Right lobe of liver (tissue), 6 donors: ENCODE measurements at regions not wholly inside any gene's neighbourhood (a gene's known extent, or its start where the extent isn't known, plus 50 kb on each side); places are given as distances from the start of the nearest gene placed in this dataset.

ENCODE experiments used
- ATAC-seq, 4 donors: fragments of 200-7000 bp; cut with Tn5 transposase; one replicate each; pipeline ENCODE4 v1.9.1; 2020; ENCODE audit warnings: mild to moderate bottlenecking in 4 of 4, moderate library complexity in 4 of 4
- DNase-seq, 3 donors: peaks; one replicate each; pipeline ENCODE4 v3.0.0-alpha.2; 2020
- H3K27ac ChIP-seq, 3 donors: fragments of 200-600 bp; one replicate each; pipeline ENCODE4 v1.8.0; 2022
- H3K27me3 ChIP-seq, 2 donors: fragments of 200-600 bp; one replicate each; pipeline ENCODE4 v1.8.0; 2022
- H3K36me3 ChIP-seq, 4 donors: fragments of 200-600 bp; sonication (generic) in 1 of 4; one replicate each; pipeline versions ENCODE4 v1.5.1 to v1.8.0; 2017 to 2022; ENCODE audit warnings: control low read depth in 1 of 4
- H3K4me1 ChIP-seq, 4 donors: fragments of 200-600 bp; sonication (generic) in 1 of 4; one replicate each; pipeline versions ENCODE4 v1.5.1 to v1.8.0; 2017 to 2022; ENCODE audit warnings: control low read depth in 1 of 4
- H3K4me3 ChIP-seq, 3 donors: fragments of 200-600 bp; one replicate each; pipeline ENCODE4 v1.8.0; 2022
- H3K9me3 ChIP-seq, 4 donors: fragments of 200-600 bp; sonication (generic) in 1 of 4; one replicate each; pipeline versions ENCODE4 v1.5.1 to v1.8.0; 2017 to 2022; ENCODE audit warnings: control low read depth in 1 of 4
- CTCF ChIP-seq, 4 donors: fragments of 200-600 bp in 3 of 4; fragments of 450-650 bp in 1 of 4; IDR thresholded peaks; one replicate each; pipeline versions ENCODE4 v1.5.1 to v1.8.0; 2016 to 2022; ENCODE audit warnings: antibody characterized with exemption in 4 of 4, mild to moderate bottlenecking in 2 of 4
- POLR2A ChIP-seq: fragments of 450-650 bp; IDR thresholded peaks from one replicate; pipeline ENCODE4 v1.6.1; 2017; ENCODE audit warnings: antibody characterized with exemption, mild to moderate bottlenecking
- WGBS: methylation state at CpG from one replicate; pipeline ENCODE4 v1.1.6; 2018; ENCODE audit warnings: low coverage, low lambda C conversion rate; ENCODE audit not compliant: insufficient coverage; ENCODE audit errors: missing lambda C conversion rate; 5-methylcytosine and 5-hydroxymethylcytosine counted together
- intact Hi-C, 2 donors: fragments of 100-400 bp; cut with DNase I; formaldehyde crosslinking; loops; one replicate each; pipeline versions ENCODE4 v1.11.2 to v1.14.1; 2022
- donor health status: DM: no; HTN: yes; CAD: no.
- donor health status: DM: no; HTN: no; CAD: no.
- donor health status: DM: no; HTN: no; CAD: no.
- donor health status: DM: no; HTN: yes; CAD: no.
- donor health status: DM: no; HTN: yes; CAD: no.

DNA sequence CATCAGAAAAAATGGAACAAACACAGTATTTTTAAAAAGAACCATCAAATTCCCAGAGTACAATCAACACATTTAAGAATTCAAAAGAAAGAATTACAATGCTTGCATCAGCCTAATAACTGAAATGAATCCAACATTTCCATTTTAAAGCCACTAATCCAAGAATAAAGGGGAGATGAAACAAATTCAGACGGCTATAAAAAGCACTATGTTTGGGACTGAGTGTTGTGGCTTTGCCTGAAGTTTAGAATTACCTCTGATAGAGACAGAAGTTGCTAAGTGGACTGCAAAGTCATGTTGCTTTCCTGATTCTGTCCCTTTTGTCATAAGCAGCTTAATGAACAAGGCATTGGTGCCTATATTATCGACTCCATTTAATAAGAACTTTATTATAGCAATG is 135.4 kb upstream of the RGMB start:
- H3K9me3 ChIP-seq: no peaks in the 10 kb centered on the region
- H3K4me1 ChIP-seq: no peaks in the 10 kb centered on the region
- no peaks in the 10 kb centered on the region for H3K36me3 ChIP-seq
- no peak for ATAC-seq
- no peak overlapping the region for H3K4me3 ChIP-seq
- no peaks in the 10 kb centered on the region for H3K27me3 ChIP-seq
- H3K27ac ChIP-seq: no peak overlapping the region
- TF ChIP-seq POLR2A: no peak
- no peak for TF ChIP-seq CTCF (IDR thresholded peaks at IDR 0.05)
- 39% methylated on average over 2 of the region's 2 CpGs for WGBS
- intact Hi-C loops: no loop called here
- no peak for DNase-seq

- no peaks in the 10 kb centered on the region for H3K9me3 ChIP-seq
- no peak overlapping the region for H3K4me3 ChIP-seq
- TF ChIP-seq POLR2A (no peak), CTCF (IDR thresholded peaks at IDR 0.05) (no peak)
- no peak for DNase-seq
- 17% methylated on average over 1 of the region's 1 CpG for WGBS
- H3K27me3 ChIP-seq: no peaks in the 10 kb centered on the region
- intact Hi-C loops: no loop called here
- no peaks in the 10 kb centered on the region for H3K4me1 ChIP-seq
- H3K36me3 ChIP-seq: no peaks in the 10 kb centered on the region
- H3K27ac ChIP-seq: no peak overlapping the region
- no peak for ATAC-seq
Observed at GRCh38 chr5:98638701-98639100, 134.8 kb upstream of the RGMB start.

GRCh38 chr5:98639274-98639673 is 134.2 kb upstream of the RGMB start:
- no peak overlapping the region for H3K4me3 ChIP-seq
- DNase-seq (no peak), ATAC-seq (no peak)
- H3K9me3 ChIP-seq: no peaks in the 10 kb centered on the region
- WGBS: 43% methylated on average over 1 of the region's 2 CpGs
- no peak for TF ChIP-seq POLR2A
- TF ChIP-seq CTCF (IDR thresholded peaks at IDR 0.05): no peak
- H3K27me3 ChIP-seq: no peaks in the 10 kb centered on the region
- H3K27ac ChIP-seq: no peak overlapping the region
- no peaks in the 10 kb centered on the region for H3K4me1 ChIP-seq
- H3K36me3 ChIP-seq: no peaks in the 10 kb centered on the region
- intact Hi-C loops: no loop called here

- Histone ChIP-seq H3K4me3 (no peak overlapping the region), H3K4me1 (no peaks in the 10 kb centered on the region), H3K9me3 (no peaks in the 10 kb centered on the region), H3K27me3 (no peaks in the 10 kb centered on the region), H3K27ac (no peak overlapping the region), H3K36me3 (no peaks in the 10 kb centered on the region)
- ATAC-seq (no peak), DNase-seq (no peak)
- intact Hi-C loops: no loop called here
- no peak for TF ChIP-seq CTCF (IDR thresholded peaks at IDR 0.05)
- TF ChIP-seq POLR2A: no peak
- 80% methylated on average over 1 of the region's 1 CpG for WGBS
Observed at GRCh38 chr5:98641671-98642070, 131.8 kb upstream of the RGMB start.

GRCh38 chr5:98643569-98643968 is 129.9 kb upstream of the RGMB start:
- no peak overlapping the region for H3K27ac ChIP-seq
- no peak overlapping the region for H3K4me3 ChIP-seq
- no peak for DNase-seq
- ATAC-seq: no peak
- TF ChIP-seq CTCF (IDR thresholded peaks at IDR 0.05) (no peak), POLR2A (no peak)
- WGBS: 40% methylated on average over 1 of the region's 1 CpG
- intact Hi-C loops: no loop called here
- no peaks in the 10 kb centered on the region for H3K27me3 ChIP-seq
- no peaks in the 10 kb centered on the region for H3K4me1 ChIP-seq
- no peaks in the 10 kb centered on the region for H3K36me3 ChIP-seq
- no peaks in the 10 kb centered on the region for H3K9me3 ChIP-seq
